Stimulated activated CD8-positive, alpha-beta memory T cell treated with anti-CD3 and anti-CD28 coated beads, Interleukin-15, amount 100 ng/mL, for 1 hour (primary cell): ENCODE measurements at regions not wholly inside any gene's neighbourhood (a gene's known extent, or its start where the extent isn't known, plus 50 kb on each side); places are given as distances from the start of the nearest gene placed in this dataset.
A peak's percentile ranks its signal among the peaks of the same experiment; 100 is the strongest.

Experiments
- DNase-seq: peaks from one replicate; pipeline ENCODE4 v3.0.0-alpha.2; 2020; ENCODE audit warnings: low read depth

- no peak for DNase-seq
Measured at GRCh38 chr14:38900887-38901286, 202.1 kb downstream of the SEC23A start.

- DNase-seq: no peak
Measured at GRCh38 chr14:38887696-38888095, 215.3 kb downstream of the SEC23A start.

GRCh38 chr14:38884109-38884508, 218.9 kb downstream of the SEC23A start:
- no peak for DNase-seq

GRCh38 chr14:38883127-38883526, 219.9 kb downstream of the SEC23A start:
- no peak for DNase-seq

GRCh38 chr14:38882533-38882932, 220.5 kb downstream of the SEC23A start:
- DNase-seq: no peak

GRCh38 chr14:38880643-38881524, 222.2 kb downstream of the SEC23A start:
- no peak for DNase-seq

GRCh38 chr14:38877744-38878388, 225.2 kb downstream of the SEC23A start:
- no peak for DNase-seq

GRCh38 chr14:38874721-38875120, 228.3 kb downstream of the SEC23A start:
- no peak for DNase-seq

GRCh38 chr14:38873941-38874612, 229.0 kb downstream of the SEC23A start:
- DNase-seq: no peak

- DNase-seq: no peak
Measured at GRCh38 chr14:38870296-38870836, 232.7 kb downstream of the SEC23A start.

- no peak for DNase-seq
Measured at GRCh38 chr14:38868399-38869290, 234.4 kb downstream of the SEC23A start.

- peak; percentile 13 for DNase-seq
Measured at GRCh38 chr14:38867561-38868150, 235.4 kb downstream of the SEC23A start.

GRCh38 chr14:38866461-38866860, 236.6 kb downstream of the SEC23A start:
- DNase-seq: no peak

GRCh38 chr14:38862366-38862765, 240.7 kb downstream of the SEC23A start:
- DNase-seq: no peak

GRCh38 chr14:38860530-38860929, 242.5 kb downstream of the SEC23A start:
- DNase-seq: no peak

- DNase-seq: no peak
Measured at GRCh38 chr14:38856798-38857197, 246.2 kb downstream of the SEC23A start.

- no peak for DNase-seq
Measured at GRCh38 chr14:38855513-38855912, 247.5 kb downstream of the SEC23A start.

- no peak for DNase-seq
Measured at GRCh38 chr14:38851111-38851510, 251.9 kb downstream of the SEC23A start.

GRCh38 chr14:38850664-38851063, 252.4 kb downstream of the SEC23A start:
- DNase-seq: no peak

- no peak for DNase-seq
Measured at GRCh38 chr14:38848243-38848935, 254.6 kb downstream of the SEC23A start.

- no peak for DNase-seq
Measured at GRCh38 chr14:38847161-38847560, 255.9 kb downstream of the SEC23A start.
